ENCODE measurements at regions not wholly inside any gene's neighbourhood (a gene's known extent, or its start where the extent isn't known, plus 50 kb on each side); places are given as distances from the start of the nearest gene placed in this dataset.

DNA sequence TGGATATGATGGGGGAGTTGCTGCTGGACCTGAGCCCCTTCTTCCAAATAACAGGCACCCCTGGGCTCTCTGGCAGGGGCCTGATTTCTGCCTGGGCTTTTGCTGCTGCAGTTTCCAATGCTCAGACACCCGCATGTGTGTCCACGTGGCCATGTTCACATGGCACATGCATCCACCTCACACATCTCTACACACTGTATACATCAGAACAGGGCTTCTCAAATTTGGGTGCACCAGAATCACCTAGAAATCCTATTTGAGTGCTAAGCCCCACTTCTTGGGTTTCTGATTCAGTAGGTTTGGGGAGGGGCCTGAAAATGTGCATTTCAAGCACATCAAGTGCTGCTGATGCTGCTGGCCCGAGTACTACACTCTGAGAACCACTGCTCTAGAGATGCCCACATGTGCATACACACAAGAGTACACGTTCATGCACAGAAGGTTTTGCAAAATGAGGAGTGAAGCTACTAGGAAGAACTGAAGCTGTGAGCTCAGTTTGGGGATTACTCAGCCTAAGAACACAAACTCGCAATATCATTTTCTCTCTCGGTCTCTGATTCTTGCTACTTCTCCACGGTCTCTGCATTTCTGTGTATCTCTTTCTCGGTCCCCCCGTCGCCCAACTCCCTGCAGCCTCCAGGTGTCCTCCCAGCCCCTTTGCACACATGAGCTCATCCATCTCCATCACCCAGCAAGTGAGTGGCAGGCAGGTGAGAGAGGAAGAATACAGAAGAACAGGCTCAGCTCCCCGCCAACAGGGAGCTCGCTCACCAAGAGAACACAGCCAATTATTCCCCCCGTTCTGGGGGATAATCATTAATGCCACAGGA lies 97.0 kb downstream of the PCDH1 start:
- TF ChIP-seq EZH2 (conservative IDR thresholded peaks at IDR 0.05; ENCODE audit: low read depth, low read length) = no peak
- TF ChIP-seq, protein P1, sequence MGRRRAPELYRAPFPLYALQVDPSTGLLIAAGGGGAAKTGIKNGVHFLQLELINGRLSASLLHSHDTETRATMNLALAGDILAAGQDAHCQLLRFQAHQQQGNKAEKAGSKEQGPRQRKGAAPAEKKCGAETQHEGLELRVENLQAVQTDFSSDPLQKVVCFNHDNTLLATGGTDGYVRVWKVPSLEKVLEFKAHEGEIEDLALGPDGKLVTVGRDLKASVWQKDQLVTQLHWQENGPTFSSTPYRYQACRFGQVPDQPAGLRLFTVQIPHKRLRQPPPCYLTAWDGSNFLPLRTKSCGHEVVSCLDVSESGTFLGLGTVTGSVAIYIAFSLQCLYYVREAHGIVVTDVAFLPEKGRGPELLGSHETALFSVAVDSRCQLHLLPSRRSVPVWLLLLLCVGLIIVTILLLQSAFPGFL (CRISPR knock-in tag; IDR thresholded peaks at IDR 0.05) = no peak
- TF ChIP-seq CEBPB (IDR thresholded peaks at IDR 0.05; ENCODE audit: borderline replicate concordance, low read depth, low read length) = no peak
- TF ChIP-seq ARID2 (CRISPR knock-in tag; IDR thresholded peaks at IDR 0.05; ENCODE audit: borderline replicate concordance) = no peak
- TF ChIP-seq POGZ (CRISPR knock-in tag; IDR thresholded peaks at IDR 0.05) = no peak
- no peak for TF ChIP-seq SUZ12 (IDR thresholded peaks at IDR 0.05; ENCODE audit: low read depth, low read length)

Measured in HepG2 (cell line).